Endothelial cell of hepatic sinusoid (primary cell): ENCODE measurements at regions not wholly inside any gene's neighbourhood (a gene's known extent, or its start where the extent isn't known, plus 50 kb on each side); places are given as distances from the start of the nearest gene placed in this dataset.

ENCODE experiments used
- in situ Hi-C: cut with HindIII; loops from 2 replicates; pipeline ENCODE4 v1.10.0; 2017; ENCODE audit warnings: low sequenced_read_pairs

DNA sequence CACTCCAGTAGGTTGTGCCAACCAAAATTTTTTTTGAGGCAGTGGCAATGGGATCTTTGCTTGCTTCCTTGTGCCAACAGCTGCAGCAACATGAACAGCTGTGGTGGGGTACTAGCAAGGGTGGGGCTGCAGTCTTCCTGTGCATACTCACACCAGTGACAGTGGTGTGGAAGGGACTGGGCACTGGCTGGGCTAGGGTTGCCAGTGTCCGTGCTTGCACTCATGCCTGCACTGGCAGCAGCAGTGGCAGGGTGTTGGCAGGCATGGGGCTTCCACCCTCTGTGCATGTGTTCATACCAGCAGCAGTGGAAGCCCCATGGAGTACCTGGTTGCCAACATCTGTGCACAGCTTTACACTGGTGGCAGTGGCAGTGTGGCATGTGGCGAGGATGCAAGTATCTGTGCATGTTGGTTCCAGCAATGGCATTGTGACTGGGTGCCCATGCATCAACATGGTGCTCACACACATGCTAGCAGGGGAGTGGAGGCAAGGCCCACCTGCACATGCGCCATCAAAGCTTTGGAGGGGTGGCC, 1312.6 kb downstream of the PCDH18 start:
- in situ Hi-C loops: no loop called here

DNA sequence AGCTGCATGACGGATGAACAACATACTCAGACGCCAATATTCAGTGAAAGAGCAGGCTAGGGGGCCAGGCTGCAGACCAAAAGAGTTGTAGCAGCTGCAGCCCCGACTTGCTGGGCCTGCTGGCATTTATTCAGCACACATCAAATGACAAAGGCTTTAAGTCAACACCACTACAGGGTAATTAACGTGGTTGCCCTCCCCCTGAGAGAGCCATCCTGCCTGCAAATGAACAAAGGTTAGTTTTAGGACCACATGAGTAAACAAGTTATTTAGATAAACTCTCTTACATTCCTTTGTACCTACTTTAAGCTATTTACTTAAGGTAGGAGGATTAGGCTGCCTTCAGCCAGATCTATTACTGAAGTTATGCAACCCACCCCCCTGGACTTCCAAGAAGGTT, 1329.1 kb downstream of the PCDH18 start:
- in situ Hi-C loops: no loop called here

DNA sequence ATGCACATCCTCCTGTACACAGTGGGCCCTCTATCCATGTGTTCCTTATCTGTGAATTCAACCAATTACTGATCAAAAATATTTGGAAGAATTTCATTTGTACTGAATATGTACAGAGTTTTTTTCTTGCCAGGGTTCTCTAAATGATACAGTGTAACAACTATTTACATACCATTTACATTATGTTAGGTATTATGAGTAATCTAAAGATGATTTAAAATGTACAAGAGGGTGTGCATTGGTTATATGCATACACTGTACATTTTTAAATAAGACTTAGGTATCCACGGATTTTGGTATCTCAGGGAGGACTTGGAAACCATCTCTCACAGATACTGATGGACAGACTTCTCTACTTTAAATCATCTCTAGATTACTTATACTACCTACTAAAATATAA, 1333.9 kb downstream of the PCDH18 start:
- in situ Hi-C loops: no loop called here

DNA sequence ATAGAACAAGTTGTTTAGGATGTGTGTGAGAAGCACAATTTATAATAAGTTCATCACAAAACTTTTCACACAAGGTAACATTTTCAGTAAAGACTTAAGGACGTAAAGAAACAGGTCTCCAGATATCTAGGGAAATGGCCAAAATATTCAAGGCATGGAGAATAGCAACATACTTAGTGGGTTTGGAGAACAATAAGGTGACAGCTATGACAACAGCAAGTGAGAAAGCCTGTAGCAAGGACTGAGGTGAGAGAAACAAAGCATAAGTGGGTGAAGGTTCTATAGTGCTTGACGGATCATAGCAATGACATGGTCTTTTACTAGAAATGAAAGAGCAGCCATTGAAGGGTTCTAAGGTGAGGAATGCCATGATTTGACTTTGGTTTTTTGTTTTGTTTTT, 1337.3 kb downstream of the PCDH18 start:
- in situ Hi-C loops: no loop called here

DNA sequence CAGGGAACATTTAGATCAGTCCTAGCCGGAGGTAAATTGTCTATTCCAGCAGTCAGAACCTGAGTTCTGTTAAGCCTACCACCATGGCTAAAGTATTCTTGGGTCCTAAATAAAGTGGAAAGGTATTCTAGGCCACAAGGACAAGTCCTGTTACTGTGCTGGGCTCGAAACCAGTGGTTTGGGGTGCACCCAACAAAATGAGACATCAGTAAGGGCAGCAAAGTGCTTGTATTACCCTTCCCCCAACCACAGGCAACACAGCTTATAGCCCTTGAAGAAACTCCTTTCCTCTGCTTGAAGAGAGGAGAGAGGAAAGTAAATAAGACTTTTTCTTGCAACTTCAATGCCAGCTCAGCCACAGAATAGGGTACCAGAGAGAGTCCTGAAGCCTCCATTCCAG, 1345.6 kb downstream of the PCDH18 start:
- in situ Hi-C loops: no loop called here

DNA sequence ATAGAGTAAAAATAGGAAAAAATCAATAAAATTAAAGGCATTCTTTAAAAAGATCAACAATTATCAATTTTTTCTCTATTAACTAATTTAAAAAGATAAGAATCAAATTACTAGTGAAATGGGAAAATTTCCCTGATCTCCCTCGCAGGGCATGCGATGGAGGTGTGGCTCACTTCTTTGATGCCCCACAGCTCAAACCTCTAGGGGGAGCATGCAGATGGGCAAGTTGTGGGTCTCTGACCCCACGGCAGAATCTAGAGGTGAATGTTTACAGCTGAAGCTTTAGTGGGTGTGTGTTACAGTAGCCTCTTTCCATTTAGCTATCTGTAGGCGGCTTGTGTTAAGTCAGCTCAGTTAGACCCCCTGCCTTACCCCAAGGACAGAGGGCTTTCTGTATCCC, 1348.8 kb downstream of the PCDH18 start:
- in situ Hi-C loops: no loop called here

DNA sequence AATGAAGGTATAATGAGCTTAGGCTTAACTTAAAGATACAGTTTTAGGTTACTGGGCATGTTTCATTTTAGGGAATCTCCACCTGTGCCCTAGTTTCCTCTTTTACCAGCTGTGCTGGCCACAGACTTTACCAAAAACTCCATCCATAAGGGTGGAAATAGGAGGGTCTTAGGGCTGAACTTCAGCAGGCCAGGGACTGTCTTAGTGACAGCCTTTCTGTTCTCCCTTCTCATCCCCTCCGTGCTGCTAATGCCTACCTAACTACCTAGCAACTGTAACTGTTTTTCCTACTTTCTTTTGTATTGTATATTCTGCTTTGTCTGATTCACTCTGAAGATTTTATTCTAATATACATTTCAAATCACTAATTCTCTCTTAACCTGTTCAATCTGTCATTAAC, 1375.3 kb downstream of the PCDH18 start:
- in situ Hi-C loops: no loop called here

DNA sequence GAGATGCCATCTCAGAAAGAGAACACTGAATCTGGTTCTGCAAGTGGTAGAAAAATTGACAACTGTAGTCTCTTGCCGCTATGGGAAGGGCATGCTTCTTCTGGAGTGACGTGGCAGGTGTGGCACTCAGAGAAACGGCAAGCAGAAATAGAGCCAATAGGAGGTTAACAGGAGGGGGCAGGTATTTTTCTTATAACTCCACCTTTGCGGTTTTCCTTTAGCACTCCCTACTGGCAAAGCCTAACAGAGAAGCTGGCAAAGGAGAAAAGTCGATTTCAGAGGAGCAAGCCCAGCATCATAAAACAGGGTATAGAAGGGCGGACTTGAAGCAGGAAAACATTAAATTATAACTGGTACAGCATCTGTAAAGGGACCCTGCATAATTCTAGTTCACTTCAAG, 1382.2 kb downstream of the PCDH18 start:
- in situ Hi-C loops: no loop called here

DNA sequence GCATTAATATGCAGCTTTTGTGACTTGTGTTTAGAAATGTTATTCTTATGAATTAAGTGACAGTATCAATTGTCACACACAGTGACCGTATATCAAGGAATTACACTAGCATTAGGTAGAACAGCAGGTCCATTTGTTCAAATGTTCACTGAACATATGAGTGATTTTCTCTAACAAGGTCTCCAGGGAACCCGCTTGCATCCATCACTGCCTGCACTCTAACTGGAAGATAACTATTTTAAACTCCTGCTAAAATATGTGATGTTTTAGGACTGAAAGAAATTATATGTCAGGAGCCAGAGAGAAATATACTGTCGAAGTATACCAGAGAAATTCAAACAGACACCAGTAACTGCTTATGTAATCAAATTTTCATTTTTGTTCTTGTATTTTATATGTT, 1395.7 kb downstream of the PCDH18 start:
- in situ Hi-C loops: no loop called here

DNA sequence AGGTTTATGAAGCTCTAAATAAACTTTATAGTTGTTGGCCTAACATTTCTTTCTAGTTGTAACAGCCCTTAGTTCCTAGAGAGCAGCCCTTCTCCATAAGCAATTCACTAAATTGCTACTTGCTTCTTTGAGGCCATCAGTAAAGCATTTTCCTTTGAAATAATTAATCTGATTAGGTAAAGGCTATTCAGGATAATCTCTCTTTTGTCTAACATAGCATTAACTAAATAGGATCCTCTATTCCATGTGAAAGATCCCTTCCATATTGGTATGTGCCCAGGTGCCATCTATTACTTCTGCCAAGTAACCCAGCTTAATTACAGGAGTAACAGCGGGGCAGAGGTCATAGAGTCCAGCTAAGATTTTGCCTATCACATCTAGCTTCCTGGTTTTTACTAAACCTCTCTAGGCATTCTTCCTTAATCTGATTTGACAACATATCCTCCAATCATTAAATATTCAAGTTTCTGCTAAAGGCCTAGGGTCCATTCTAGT, 1408.0 kb downstream of the PCDH18 start:
- in situ Hi-C loops: no loop called here

DNA sequence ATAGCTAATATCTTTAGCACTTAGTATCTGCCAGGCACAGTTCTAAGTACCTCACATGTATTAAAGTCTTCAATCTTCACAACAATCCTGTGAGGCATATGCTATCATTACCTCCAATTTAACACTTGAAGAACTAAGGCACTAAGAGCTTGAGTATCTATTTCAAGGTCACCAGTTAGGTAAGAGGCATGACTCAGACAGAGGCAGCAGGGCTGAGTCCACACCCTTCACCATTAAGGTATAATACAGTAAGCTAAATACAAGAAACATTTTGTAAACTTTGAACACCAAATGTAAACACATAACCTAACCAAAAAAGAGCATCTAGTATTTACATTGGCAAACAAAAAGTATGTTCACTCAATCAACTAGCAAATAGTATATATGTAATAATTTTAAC, 1410.9 kb downstream of the PCDH18 start:
- in situ Hi-C loops: no loop called here

DNA sequence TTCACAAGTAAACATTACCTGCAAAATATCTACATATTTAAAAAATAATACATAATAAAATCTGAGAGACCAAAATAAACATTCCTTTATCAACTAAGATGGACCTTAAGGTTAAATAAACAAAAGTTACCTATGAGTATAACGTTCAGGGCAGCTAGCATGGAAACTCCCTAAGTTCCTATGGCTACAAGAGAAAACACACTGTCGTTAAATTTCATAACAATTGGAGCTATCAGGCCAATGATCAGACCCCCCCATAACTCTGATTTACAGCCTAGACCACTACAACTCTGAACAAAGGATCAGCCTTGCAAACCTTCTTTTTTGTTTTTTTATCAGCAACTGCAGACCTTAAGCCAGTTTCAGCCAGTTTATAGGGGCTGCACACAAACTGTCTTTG, 1418.4 kb downstream of the PCDH18 start:
- in situ Hi-C loops: no loop called here

DNA sequence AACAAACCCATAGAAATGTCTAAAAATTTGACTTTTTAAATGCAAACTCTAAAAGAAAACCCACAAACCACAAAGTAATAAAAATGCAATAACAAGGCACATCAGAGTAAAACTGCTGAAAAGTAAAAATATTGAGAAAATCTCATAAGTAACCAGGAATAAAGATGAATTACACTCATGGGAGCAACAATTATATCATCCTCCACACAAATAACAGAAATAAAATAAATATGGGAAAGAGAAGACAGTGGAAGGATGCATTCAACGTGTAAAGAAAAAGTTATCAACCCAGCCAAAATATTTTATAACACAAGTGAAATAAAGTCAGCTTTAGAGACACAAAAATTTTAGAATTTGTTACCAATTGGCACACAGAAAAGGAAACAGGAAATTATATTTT, 1420.2 kb downstream of the PCDH18 start:
- in situ Hi-C loops: no loop called here

DNA sequence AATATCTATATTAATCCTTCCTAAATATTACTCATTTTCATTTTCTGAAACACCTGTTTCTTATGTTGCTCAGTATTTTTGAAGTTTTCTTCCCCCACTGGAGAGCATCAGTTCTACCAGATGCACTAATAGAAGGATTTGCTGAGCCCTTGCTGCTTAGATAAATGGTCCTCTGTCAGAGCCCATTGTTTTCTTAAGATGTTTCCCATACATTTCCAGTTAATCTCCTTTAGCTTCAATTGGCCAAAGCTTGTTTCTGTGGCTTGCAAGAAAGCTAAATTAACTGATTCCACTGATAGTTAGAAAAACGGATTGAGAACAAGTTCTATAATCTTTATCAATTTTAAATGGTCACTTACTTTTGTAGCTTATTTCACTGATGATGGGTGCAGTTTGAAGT, 1425.5 kb downstream of the PCDH18 start:
- in situ Hi-C loops: no loop called here

DNA sequence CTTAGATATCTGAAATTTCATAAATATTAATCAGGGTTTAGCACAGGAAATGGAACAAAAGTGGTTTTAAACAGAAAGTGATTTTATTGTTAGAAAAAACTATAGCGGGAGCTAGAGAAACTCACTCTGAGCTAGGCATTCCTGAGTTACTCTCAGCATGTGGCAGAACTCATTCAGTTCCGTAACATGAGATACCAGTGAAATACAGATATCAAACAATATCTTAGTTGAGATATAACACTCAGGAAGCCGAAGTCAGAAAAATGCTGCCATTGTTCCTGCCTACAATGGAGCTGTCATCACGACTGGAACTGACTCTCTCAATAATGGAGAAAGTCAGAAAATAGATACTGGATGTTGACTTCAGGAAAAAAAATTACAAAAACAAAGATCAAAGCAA, 1428.7 kb downstream of the PCDH18 start:
- in situ Hi-C loops: no loop called here

DNA sequence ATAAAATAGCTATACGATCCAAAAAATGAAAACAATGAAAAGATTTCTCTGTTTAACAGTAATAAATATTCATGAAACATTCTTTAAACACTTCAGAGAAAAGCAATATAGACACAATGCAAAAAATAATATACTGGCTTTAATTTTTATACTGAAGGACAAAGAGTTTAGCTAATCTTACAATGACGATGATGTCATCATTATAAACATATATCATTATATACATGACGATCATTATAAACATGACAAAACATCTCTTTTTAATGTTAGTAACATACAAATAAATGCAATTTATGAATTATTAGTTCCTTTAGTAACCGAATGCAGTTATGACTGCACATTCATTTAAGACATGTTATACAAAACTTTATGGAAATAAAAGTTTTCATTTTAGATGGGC, 1434.6 kb downstream of the PCDH18 start:
- in situ Hi-C loops: no loop called here

DNA sequence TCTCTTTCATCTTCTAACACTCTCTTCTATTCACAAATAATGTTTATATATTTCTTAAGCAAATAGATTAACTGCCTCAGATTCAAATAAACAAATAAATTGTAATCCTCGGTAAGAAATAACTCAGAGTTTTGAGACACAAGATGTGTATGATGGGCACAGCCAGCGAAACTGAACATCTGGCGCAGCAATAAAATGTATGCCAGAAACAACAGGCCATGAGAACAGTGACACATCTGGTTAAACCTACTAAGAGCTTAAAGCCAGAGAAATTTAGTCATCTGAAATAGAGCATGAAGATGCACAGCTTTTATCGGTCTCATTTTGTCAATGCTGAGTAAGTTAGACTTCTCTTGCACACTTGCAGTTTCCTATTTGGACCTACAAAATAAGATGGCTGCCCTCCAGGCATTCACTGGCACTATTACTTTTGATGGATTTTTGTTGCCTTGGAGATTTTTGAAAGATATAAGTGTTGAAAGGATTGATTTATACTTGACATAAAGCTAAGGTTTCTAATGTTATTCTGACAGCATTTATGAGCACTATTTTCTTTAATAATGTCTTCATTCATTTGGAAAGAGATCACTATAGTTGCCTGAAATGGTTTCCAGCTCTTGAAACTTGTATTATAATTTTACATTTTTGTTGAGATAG, 1444.0 kb downstream of the PCDH18 start:
- in situ Hi-C loops: no loop called here

DNA sequence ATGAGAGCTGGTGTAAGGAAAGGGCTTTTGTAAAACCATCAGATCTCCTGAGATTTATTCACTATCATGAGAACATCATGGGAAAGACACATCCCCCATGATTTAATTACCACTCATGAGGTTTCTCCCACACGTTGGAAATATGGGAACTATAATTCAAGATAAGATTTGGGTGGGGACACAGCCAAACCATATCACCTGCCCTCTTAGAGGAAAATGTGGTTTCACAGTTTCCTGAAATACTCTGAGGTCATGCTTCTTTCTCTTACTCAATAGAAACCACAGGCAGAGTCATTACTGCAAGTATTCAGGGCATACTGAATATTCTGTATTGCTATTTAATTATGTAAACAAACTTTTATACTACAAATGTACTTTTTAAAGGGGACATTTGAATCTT, 1453.3 kb downstream of the PCDH18 start:
- in situ Hi-C loops: no loop called here

DNA sequence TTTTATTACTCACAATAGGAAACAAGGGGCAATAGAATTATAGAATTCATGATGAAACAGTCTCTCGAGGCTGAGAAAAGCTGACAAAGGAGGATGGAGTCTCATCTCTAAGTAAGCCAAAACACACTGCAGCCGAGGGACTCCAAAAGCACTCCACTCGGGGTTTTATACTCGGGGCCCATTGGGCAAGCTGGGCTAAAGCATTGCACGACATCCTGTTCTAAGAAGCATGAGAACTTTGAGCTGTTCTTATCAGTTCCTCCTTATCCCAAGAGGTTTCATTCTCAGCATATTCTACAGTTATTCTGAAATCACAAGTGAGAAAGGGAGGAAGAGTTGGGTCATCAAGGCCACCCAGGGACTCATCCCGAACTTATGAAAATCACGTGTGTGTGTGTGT, 1475.5 kb downstream of the PCDH18 start:
- in situ Hi-C loops: no loop called here

DNA sequence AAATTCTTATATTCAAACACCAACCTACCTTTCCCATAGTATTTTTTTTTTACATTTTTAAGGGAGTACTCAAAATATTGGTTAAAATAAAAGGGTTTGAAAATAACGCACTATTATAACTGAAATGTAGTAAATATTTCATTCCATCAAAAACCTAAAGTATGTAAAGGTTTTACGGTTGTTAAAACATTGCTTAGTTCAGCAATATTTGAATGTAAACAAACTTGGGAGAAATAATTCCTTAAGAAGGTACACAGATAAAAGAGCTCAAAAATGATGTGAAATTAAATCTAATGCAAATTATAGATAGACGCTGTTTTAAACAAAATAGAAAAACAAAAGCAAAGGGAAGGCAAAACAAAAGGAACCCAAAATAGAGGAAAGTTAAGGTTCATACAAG, 1476.9 kb downstream of the PCDH18 start:
- in situ Hi-C loops: no loop called here

DNA sequence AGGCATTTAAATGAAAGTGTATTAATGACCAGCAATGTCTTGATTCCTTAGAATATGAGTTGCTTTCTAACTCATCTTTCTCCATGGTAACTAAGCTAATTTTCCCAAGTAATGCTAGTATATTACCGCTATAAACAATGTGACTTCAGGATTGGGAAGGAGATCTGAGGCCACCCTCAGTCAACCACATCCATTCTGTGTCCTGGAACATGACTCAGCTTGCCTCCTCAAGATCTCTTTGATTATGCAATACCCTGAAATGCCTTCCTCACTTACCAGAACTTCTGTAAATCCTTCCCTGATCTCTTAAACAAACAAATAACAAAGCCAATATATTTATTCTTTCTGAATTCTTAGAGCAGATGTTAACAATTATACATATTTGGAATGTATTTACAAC, 1495.5 kb downstream of the PCDH18 start:
- in situ Hi-C loops: no loop called here

DNA sequence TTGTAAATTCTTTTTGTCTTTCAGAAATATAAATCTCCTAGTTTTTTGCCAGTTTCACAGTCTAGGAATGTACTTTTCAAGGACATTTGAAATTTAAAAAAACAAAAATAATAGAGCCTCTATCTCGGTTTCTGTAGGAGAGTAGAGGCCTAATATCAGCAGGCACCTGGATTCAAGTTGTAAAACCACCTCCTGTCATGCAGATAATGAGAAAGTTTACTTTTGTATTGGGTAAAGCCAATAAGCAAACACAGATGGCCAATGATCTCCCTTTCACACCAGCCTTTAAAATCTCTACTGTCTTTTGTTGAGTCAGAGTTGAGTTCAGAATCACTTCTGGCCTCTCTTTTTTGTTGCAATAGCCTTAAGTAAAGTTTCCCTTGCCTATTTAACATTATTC, 1499.9 kb downstream of the PCDH18 start:
- in situ Hi-C loops: no loop called here

DNA sequence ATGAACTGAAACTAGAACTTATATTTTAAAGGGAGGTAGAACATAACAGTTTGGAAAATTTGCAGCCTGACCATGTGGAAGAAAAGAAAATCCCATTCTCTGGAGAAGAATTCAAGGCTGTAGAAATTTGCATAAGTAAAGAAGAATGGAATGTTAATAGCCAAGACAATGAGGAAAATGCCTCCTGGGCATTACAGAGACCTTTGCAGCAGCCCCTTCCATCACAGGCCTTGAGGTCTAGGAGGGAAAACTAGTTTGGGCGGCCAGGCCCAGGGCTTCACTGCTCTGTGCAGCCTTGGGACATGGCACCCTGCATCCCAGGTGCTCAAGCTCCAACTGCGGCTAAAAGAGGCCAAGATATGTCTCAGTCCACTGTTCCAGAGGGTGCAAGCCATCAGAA, 1506.8 kb downstream of the PCDH18 start:
- in situ Hi-C loops: no loop called here
